ENCODE measurements at regions not wholly inside any gene's neighbourhood (a gene's known extent, or its start where the extent isn't known, plus 50 kb on each side); places are given as distances from the start of the nearest gene placed in this dataset.

DNA sequence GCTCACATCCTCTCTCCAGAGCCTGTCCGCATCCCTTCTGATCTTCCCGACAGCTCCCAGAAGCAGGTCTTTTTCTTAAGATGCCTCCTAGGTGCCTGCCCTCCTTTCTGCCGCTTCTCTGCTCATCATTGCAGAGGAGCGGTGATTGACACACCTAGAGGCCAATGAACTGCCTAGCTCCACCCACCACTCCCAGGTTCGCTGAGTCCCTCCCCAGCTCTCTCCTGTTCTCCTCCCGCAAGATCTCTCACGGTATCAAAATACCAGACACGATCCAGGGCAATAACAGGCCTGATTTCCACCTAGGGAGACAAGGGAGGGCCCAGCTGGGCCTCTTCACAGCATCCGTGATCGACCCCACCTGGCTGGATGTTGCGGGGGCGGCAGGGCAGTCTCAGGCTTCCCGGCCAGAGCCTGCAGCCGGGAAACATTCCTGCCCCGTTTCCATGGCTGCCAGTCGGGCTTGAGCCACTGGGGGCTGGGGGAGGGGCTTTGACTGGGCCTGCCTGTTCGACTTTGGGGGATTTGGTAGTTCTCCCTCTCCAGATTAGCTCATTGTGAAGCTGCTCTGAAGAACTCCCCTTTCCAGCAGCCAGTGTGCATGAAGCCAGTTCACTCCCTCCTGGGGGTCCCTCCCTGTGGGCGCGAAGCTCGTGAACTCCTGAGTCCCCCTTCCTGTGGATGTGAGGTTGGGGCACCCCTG, 373.5 kb downstream of the RPS24 start:
- intact Hi-C loops (cut with DNase I), result loop anchor here in 1 of 10 donors (5.0 kb wide), 1 partner anchor 105 kb away; no protein-coding TSS in a partner anchor
- Histone ChIP-seq H3K9me3 (no peaks in the 10 kb centered on the region), H3K27me3 (peaks cover 0 to 18% (median 0%) of the 10 kb centered on the region in 7 donors), H3K36me3 (no peaks in the 10 kb centered on the region), H3K27ac (peak overlapping the region in 9 of 10 donors; percentile 69 to 91 (median 84)), H3K4me3 (peak overlapping the region in 8 of 10 donors; percentile 32 to 45 (median 40)), H3K4me1 (peaks cover 19 to 46% (median 35%) of the 10 kb centered on the region in 9 donors)
- DNase-seq, result peak; percentile 78 to 87
- no peak for TF ChIP-seq CTCF (IDR thresholded peaks at IDR 0.05)
- ATAC-seq, result peak; percentile 50 to 75 (median 60)
- 10 to 13% methylated on average over 20 of the region's 20 CpGs for WGBS, 2 donors

- peaks cover 17 to 39% (median 29%) of the 10 kb centered on the region in 9 donors for H3K4me1 ChIP-seq
- H3K27me3 ChIP-seq, result peaks cover 0 to 18% (median 0%) of the 10 kb centered on the region in 7 donors
- DNase-seq (no peak), ATAC-seq (peak in 2 of 8 donors; percentile 2 to 5)
- 81 to 84% methylated on average over 10 of the region's 10 CpGs for WGBS, 2 donors
- intact Hi-C loops (cut with DNase I), result loop anchor here in 1 of 10 donors (5.0 kb wide), 1 partner anchor 106 kb away; no protein-coding TSS in a partner anchor
- no peaks in the 10 kb centered on the region for H3K9me3 ChIP-seq
- H3K4me3 ChIP-seq, result no peak overlapping the region
- no peaks in the 10 kb centered on the region for H3K36me3 ChIP-seq
- no peak for TF ChIP-seq CTCF (IDR thresholded peaks at IDR 0.05)
- H3K27ac ChIP-seq, result peak overlapping the region; percentile 69 to 91 (median 84)
Observed at GRCh38 chr10:78407966-78408365, 374.3 kb downstream of the RPS24 start.

DNA sequence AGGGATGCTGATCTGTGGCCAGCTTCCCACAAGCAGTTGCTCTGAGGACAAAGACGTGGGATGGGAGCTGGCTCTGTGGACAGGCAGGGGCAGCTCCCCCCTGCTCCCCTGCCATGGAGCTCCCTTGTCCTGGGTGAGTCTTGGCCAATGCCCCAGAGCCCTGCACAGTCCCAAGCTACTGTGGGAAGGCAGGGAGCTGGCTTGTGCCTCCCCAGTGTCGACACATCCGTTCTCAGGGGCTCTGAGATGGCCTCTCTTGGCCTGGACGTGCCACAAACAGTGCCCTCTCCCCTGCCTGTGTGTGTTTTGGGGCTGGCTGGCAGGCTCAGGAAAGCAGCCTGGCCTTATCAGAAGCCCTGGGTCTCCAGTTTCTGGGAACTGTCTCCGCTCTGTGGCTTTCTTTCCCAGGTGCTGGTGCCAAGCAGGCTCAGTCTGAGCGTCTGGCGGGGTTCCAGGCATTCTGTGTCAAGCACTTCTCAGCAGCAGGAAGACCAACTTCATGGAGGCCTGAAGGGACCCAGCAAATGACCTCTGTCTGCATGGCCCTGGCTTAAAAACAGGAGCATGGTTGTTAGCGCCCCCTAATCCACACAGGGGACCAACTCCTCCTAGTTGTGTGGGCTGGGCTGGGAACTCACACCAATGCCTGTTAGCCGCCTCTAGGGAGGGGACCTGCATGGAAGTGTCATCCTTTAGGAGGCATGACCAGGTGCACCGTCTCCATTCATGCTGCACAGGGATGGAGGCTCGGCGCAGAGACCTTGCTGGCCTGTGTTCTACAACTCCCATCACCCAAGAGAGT, 375.2 kb downstream of the RPS24 start:
- no peaks in the 10 kb centered on the region for H3K9me3 ChIP-seq
- intact Hi-C loops (cut with DNase I), result loop anchor here in 1 of 10 donors (5.0 kb wide), 1 partner anchor 107 kb away; no protein-coding TSS in a partner anchor
- no peak overlapping the region for H3K4me3 ChIP-seq
- peaks cover 17 to 41% (median 29%) of the 10 kb centered on the region in 9 donors for H3K4me1 ChIP-seq
- WGBS, 2 donors, result 41 to 56% methylated on average over 12 of the region's 12 CpGs
- peak; percentile 85 to 88 for DNase-seq
- peak; percentile 63 to 90 (median 78) for ATAC-seq
- peak overlapping the region; percentile 69 to 91 (median 84) for H3K27ac ChIP-seq
- no peaks in the 10 kb centered on the region for H3K36me3 ChIP-seq
- peak in 3 of 9 donors; percentile 14 to 22 (median 19) for TF ChIP-seq CTCF (IDR thresholded peaks at IDR 0.05)
- H3K27me3 ChIP-seq, result peaks cover 0 to 18% (median 0%) of the 10 kb centered on the region in 7 donors
